Thoracic aorta (tissue), 2 donors: ENCODE measurements at regions not wholly inside any gene's neighbourhood (a gene's known extent, or its start where the extent isn't known, plus 50 kb on each side); places are given as distances from the start of the nearest gene placed in this dataset.
"Not testable (repeated sequence)": the region's sequence is repeated elsewhere in the genome, so short reads cannot be mapped to it uniquely, and the experiment has no call there.

ENCODE experiments used
- ATAC-seq: fragments of 150-250 bp; one replicate; pipeline ENCODE4 v1.8.0; 2017; ENCODE audit warnings: low read depth; ENCODE audit not compliant: insufficient number of reproducible peaks, low FRiP score
- DNase-seq: peaks from one replicate; pipeline ENCODE4 v3.0.0-alpha.2; 2020; ENCODE audit warnings: low spot score
- H3K27ac ChIP-seq, 2 donors: fragments of 200-600 bp; sonication (generic); 1 replicate in 1 of 2; 2 replicates in 1 of 2; pipeline ENCODE4 v1.5.1; 2016; ENCODE audit warnings: mild to moderate bottlenecking in 2 of 2, moderate library complexity in 2 of 2
- H3K27me3 ChIP-seq: fragments of 200-600 bp; sonication (generic); replicated peaks from 2 replicates; pipeline ENCODE4 v1.6.0; 2016; ENCODE audit warnings: mild to moderate bottlenecking; ENCODE audit not compliant: insufficient read depth
- H3K36me3 ChIP-seq: fragments of 200-600 bp; sonication (generic); one replicate; pipeline ENCODE4 v1.5.1; 2016
- H3K4me1 ChIP-seq, 2 donors: fragments of 200-600 bp; sonication (generic); 1 replicate in 1 of 2; 2 replicates in 1 of 2; pipeline versions ENCODE4 v1.5.1 to v1.6.0; 2016; ENCODE audit warnings: low read depth in 2 of 2, mild to moderate bottlenecking in 1 of 2; ENCODE audit not compliant: control insufficient read depth in 1 of 2
- H3K4me3 ChIP-seq: fragments of 200-600 bp; sonication (generic); 2 replicates; pipeline ENCODE4 v1.5.1; 2016; ENCODE audit warnings: mild to moderate bottlenecking
- H3K9me3 ChIP-seq: fragments of 200-600 bp; sonication (generic); 2 replicates; pipeline ENCODE4 v1.5.1; 2016
- CTCF ChIP-seq: fragments of 200-600 bp; sonication (generic); IDR thresholded peaks from one replicate; pipeline ENCODE4 v1.5.1; 2019; ENCODE audit warnings: antibody characterized with exemption

GRCh38 chr10:84015877-84016595, 123.3 kb upstream of the GHITM start:
- no peaks in the 10 kb centered on the region for H3K4me1 ChIP-seq

GRCh38 chr10:84018826-84019225, 120.5 kb upstream of the GHITM start:
- Histone ChIP-seq H3K4me1 (no peaks in the 10 kb centered on the region), H3K27ac (no peak overlapping the region), H3K9me3 (no peaks in the 10 kb centered on the region), H3K27me3 (no peaks in the 10 kb centered on the region), H3K36me3 (no peaks in the 10 kb centered on the region), H3K4me3 (no peak overlapping the region)
- ATAC-seq (no peak), DNase-seq (no peak)
- no peak for TF ChIP-seq CTCF

More at GRCh38 chr10:84015877-84016595, 123.3 kb upstream of the GHITM start:
- ATAC-seq, result no peak
- Histone ChIP-seq H3K36me3 (no peaks in the 10 kb centered on the region), H3K4me3 (no peak overlapping the region), H3K9me3 (no peaks in the 10 kb centered on the region), H3K27ac (no peak overlapping the region), H3K27me3 (no peaks in the 10 kb centered on the region)
- TF ChIP-seq CTCF, result no peak
- DNase-seq, result no peak

- H3K27ac ChIP-seq, H3K36me3 ChIP-seq, H3K9me3 ChIP-seq, H3K27me3 ChIP-seq, H3K4me3 ChIP-seq, H3K4me1 ChIP-seq, ATAC-seq, DNase-seq: not testable (repeated sequence)
Observed at GRCh38 chr10:84019854-84020458, 119.4 kb upstream of the GHITM start.

GRCh38 chr10:84026821-84027257, 112.5 kb upstream of the GHITM start:
- ATAC-seq, result no peak
- no peak overlapping the region for H3K4me3 ChIP-seq
- no peak for DNase-seq
- H3K4me1 ChIP-seq, result no peaks in the 10 kb centered on the region
- H3K36me3 ChIP-seq, result no peaks in the 10 kb centered on the region
- peaks cover 3% of the 10 kb centered on the region for H3K9me3 ChIP-seq
- TF ChIP-seq CTCF, result no peak
- H3K27ac ChIP-seq, result no peak overlapping the region
- H3K27me3 ChIP-seq, result no peaks in the 10 kb centered on the region

- no peak for TF ChIP-seq CTCF
- H3K4me1 ChIP-seq, result no peaks in the 10 kb centered on the region
- H3K4me3 ChIP-seq, result no peak overlapping the region
- no peaks in the 10 kb centered on the region for H3K36me3 ChIP-seq
- no peak overlapping the region for H3K27ac ChIP-seq
- no peaks in the 10 kb centered on the region for H3K9me3 ChIP-seq
- H3K27me3 ChIP-seq, result no peaks in the 10 kb centered on the region
- DNase-seq (no peak), ATAC-seq (no peak)
Observed at GRCh38 chr10:84029840-84030239, 109.5 kb upstream of the GHITM start.
